Peyer's patch (tissue), 4 donors: ENCODE measurements at regions not wholly inside any gene's neighbourhood (a gene's known extent, or its start where the extent isn't known, plus 50 kb on each side); places are given as distances from the start of the nearest gene placed in this dataset.
A peak's percentile ranks its signal among the peaks of the same experiment; 100 is the strongest.

Source experiments
- DNase-seq, 3 donors: peaks; one replicate each; pipeline ENCODE4 v3.0.0-alpha.2; 2017 to 2019
- H3K27ac ChIP-seq, 4 donors: fragments of 200-600 bp; sonication (generic); one replicate each; pipeline ENCODE4 v1.5.1; 2016 to 2019
- H3K27me3 ChIP-seq, 2 donors: fragments of 200-600 bp; sonication (generic); one replicate each; pipeline ENCODE4 v1.5.1; 2019
- H3K36me3 ChIP-seq, 3 donors: fragments of 200-600 bp; sonication (generic); one replicate each; pipeline ENCODE4 v1.5.1; 2016 to 2019
- H3K4me1 ChIP-seq, 4 donors: fragments of 200-600 bp; sonication (generic); one replicate each; pipeline ENCODE4 v1.5.1; 2016 to 2019
- H3K4me3 ChIP-seq, 4 donors: fragments of 200-600 bp; sonication (generic); 1 replicate in 3 of 4; 2 replicates in 1 of 4; pipeline ENCODE4 v1.5.1; 2016 to 2019; ENCODE audit warnings: mild to moderate bottlenecking in 1 of 4
- H3K9me3 ChIP-seq, 4 donors: fragments of 200-600 bp; sonication (generic); one replicate each; pipeline ENCODE4 v1.5.1; 2016 to 2019; ENCODE audit warnings: mild to moderate bottlenecking in 1 of 4
- POLR2A ChIP-seq, 2 donors: fragments of 450-650 bp; IDR thresholded peaks; one replicate each; pipeline ENCODE4 v1.5.1; 2017; ENCODE audit warnings: antibody characterized with exemption in 2 of 2, mild to moderate bottlenecking in 2 of 2, moderate library complexity in 2 of 2
- TF ChIP-seq, protein P1 (sequence below), 6 experiments: fragments of 450-650 bp in 4 of 6; fragments of 200-600 bp in 2 of 6; sonication (generic) in 1 of 6; IDR thresholded peaks; one replicate each; pipeline ENCODE4 v1.5.1; 2017 to 2019; ENCODE audit warnings: antibody characterized with exemption in 6 of 6, mild to moderate bottlenecking in 3 of 6, moderate library complexity in 1 of 6

GRCh38 chr22:49303781-49304461 is 523.8 kb downstream of the BRD1 start:
- Histone ChIP-seq H3K9me3 (no peaks in the 10 kb centered on the region), H3K4me3 (no peak overlapping the region), H3K27ac (no peak overlapping the region), H3K27me3 (no peaks in the 10 kb centered on the region), H3K36me3 (no peaks in the 10 kb centered on the region), H3K4me1 (no peaks in the 10 kb centered on the region)
- peak in 2 of 3 donors; percentile 29 to 33 for DNase-seq
- no peak for TF ChIP-seq POLR2A (IDR thresholded peaks at IDR 0.05)
- TF ChIP-seq, protein P1, sequence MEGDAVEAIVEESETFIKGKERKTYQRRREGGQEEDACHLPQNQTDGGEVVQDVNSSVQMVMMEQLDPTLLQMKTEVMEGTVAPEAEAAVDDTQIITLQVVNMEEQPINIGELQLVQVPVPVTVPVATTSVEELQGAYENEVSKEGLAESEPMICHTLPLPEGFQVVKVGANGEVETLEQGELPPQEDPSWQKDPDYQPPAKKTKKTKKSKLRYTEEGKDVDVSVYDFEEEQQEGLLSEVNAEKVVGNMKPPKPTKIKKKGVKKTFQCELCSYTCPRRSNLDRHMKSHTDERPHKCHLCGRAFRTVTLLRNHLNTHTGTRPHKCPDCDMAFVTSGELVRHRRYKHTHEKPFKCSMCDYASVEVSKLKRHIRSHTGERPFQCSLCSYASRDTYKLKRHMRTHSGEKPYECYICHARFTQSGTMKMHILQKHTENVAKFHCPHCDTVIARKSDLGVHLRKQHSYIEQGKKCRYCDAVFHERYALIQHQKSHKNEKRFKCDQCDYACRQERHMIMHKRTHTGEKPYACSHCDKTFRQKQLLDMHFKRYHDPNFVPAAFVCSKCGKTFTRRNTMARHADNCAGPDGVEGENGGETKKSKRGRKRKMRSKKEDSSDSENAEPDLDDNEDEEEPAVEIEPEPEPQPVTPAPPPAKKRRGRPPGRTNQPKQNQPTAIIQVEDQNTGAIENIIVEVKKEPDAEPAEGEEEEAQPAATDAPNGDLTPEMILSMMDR (IDR thresholded peaks at IDR 0.05) = no peak

DNA sequence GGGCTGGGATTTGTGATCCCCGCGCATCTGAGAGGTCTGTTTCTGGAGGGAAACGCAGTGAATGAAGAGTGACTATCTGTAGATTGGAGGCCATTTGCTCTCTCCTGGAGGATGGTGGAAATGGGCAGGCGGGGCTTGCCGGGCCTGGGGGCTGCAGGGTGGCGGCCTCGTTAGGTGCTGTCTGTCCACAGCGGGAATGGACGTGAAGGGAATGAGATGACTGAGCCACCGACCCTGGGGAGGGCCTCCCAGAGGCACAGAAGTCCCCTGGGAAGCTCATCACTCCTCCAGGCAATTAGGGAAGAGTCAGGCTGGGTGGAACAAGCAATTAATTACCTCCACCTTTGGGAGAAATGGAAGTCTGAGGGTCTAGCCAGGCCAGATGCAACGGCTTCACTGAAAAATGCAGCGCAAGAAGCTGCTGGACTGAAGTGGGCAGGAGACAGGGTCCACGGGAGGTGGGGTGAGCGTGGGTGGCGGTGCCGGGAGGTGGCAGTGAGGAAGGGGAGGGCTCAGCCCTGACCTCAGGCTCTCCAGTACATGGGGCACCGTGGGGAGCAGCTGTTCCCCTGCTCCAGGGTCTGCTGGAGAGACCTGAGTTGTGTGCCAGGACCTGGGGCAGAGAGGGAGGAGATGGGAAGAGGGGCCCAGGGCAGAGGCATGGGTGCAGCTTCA is 524.5 kb downstream of the BRD1 start:
- H3K4me3 ChIP-seq = no peak overlapping the region
- H3K27ac ChIP-seq = no peak overlapping the region
- H3K36me3 ChIP-seq = no peaks in the 10 kb centered on the region
- H3K27me3 ChIP-seq = no peaks in the 10 kb centered on the region
- no peak for TF ChIP-seq POLR2A (IDR thresholded peaks at IDR 0.05)
- TF ChIP-seq, protein P1 (IDR thresholded peaks at IDR 0.05) = no peak
- H3K4me1 ChIP-seq = no peaks in the 10 kb centered on the region
- peak in 2 of 3 donors; percentile 22 to 31 for DNase-seq
- H3K9me3 ChIP-seq = no peaks in the 10 kb centered on the region

- TF ChIP-seq, protein P1 (IDR thresholded peaks at IDR 0.05) = no peak
- no peak for TF ChIP-seq POLR2A (IDR thresholded peaks at IDR 0.05)
- H3K27me3 ChIP-seq = no peaks in the 10 kb centered on the region
- H3K4me3 ChIP-seq = no peak overlapping the region
- DNase-seq = peak in 2 of 3 donors; percentile 23 to 38
- H3K36me3 ChIP-seq = no peaks in the 10 kb centered on the region
- H3K27ac ChIP-seq = no peak overlapping the region
- H3K9me3 ChIP-seq = no peaks in the 10 kb centered on the region
- H3K4me1 ChIP-seq = no peaks in the 10 kb centered on the region
Measured at GRCh38 chr22:49302530-49302929, 525.1 kb downstream of the BRD1 start.

DNA sequence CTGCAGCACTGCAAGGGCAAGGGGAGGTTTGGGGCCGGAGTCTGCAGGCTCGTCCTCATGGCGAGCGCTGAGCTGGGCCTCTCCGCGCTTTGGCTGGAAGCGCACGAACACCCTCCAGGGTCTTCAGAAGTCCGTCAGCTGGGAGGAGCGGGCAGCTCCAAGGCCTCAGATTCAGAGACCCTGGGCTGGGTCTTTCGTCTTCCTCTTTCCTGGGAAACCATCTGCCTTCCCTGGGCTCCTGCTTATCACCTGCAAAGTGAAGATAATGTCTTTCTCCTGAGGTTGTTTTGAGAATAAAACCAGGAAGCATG is 525.6 kb downstream of the BRD1 start:
- TF ChIP-seq, protein P1 (IDR thresholded peaks at IDR 0.05) = no peak
- no peak for TF ChIP-seq POLR2A (IDR thresholded peaks at IDR 0.05)
- H3K4me3 ChIP-seq = no peak overlapping the region
- H3K27me3 ChIP-seq = no peaks in the 10 kb centered on the region
- DNase-seq = no peak
- no peaks in the 10 kb centered on the region for H3K9me3 ChIP-seq
- H3K27ac ChIP-seq = no peak overlapping the region
- H3K36me3 ChIP-seq = no peaks in the 10 kb centered on the region
- H3K4me1 ChIP-seq = no peaks in the 10 kb centered on the region

GRCh38 chr22:49301398-49302149 is 526.1 kb downstream of the BRD1 start:
- no peaks in the 10 kb centered on the region for H3K4me1 ChIP-seq
- no peak for TF ChIP-seq POLR2A (IDR thresholded peaks at IDR 0.05)
- TF ChIP-seq, protein P1 (IDR thresholded peaks at IDR 0.05) = no peak

More at GRCh38 chr22:49301398-49302149, 526.1 kb downstream of the BRD1 start:
- no peaks in the 10 kb centered on the region for H3K36me3 ChIP-seq
- no peaks in the 10 kb centered on the region for H3K27me3 ChIP-seq
- peak in 2 of 3 donors; percentile 12 to 30 for DNase-seq
- no peak overlapping the region for H3K27ac ChIP-seq
- H3K4me3 ChIP-seq = no peak overlapping the region
- H3K9me3 ChIP-seq = no peaks in the 10 kb centered on the region
